Common myeloid progenitor, CD34-positive (primary cell): ENCODE measurements at regions not wholly inside any gene's neighbourhood (a gene's known extent, or its start where the extent isn't known, plus 50 kb on each side); places are given as distances from the start of the nearest gene placed in this dataset.

ENCODE experiments used
- CTCF ChIA-PET: fragments of 350-600 bp; sonication (Branson Sonifier 250); formaldehyde crosslinking; loops from one replicate; lab custom pipeline; 2021; ENCODE audit warnings: antibody characterized with exemption; lab: Charles Lee
- POLR2A ChIA-PET: fragments of 350-600 bp; sonication (Branson Sonifier 250); formaldehyde crosslinking; loops from one replicate; lab custom pipeline; 2021; ENCODE audit warnings: antibody characterized with exemption; lab: Charles Lee
- DNase-seq, 3 donors: peaks; one replicate each; pipeline versions ENCODE4 v3.0.0 to v3.0.0-alpha.2; 2013
- H3K27ac ChIP-seq, 2 experiments: 1 replicate in 1 of 2; 2 replicates in 1 of 2; pipeline ENCODE4 v1.7.0; 2013; ENCODE audit warnings: inconsistent platforms in 2 of 2, low read length in 2 of 2, mild to moderate bottlenecking in 2 of 2, low read depth in 1 of 2, moderate library complexity in 1 of 2; ENCODE audit not compliant: severe bottlenecking in 2 of 2, insufficient read depth in 1 of 2, poor library complexity in 1 of 2
- H3K27me3 ChIP-seq, 5 experiments: replicated peaks in 2 of 5; 1 replicate in 3 of 5; 2 replicates in 2 of 5; pipeline versions ENCODE4 v1.6.1 to v1.7.0; 2013; ENCODE audit warnings: low read length in 4 of 5, mild to moderate bottlenecking in 2 of 5, moderate library complexity in 2 of 5, inconsistent platforms in 1 of 5; ENCODE audit not compliant: insufficient read depth in 5 of 5, control insufficient read depth in 4 of 5
- H3K36me3 ChIP-seq, 4 experiments: 1 replicate in 2 of 4; 2 replicates in 2 of 4; pipeline versions ENCODE4 v1.6.1 to v1.7.0; 2013; ENCODE audit warnings: low read length in 3 of 4, control low read depth in 1 of 4, mild to moderate bottlenecking in 1 of 4; ENCODE audit not compliant: control insufficient read depth in 4 of 4, insufficient read depth in 4 of 4
- H3K4me1 ChIP-seq, 4 experiments: 1 replicate in 3 of 4; 2 replicates in 1 of 4; pipeline versions ENCODE4 v1.6.1 to v1.7.1; 2013; ENCODE audit warnings: low read length in 3 of 4, mild to moderate bottlenecking in 3 of 4, control low read depth in 1 of 4, inconsistent platforms in 1 of 4, moderate library complexity in 1 of 4; ENCODE audit not compliant: control insufficient read depth in 4 of 4, insufficient read depth in 4 of 4; ENCODE audit errors: control extremely low read depth in 1 of 4
- H3K4me3 ChIP-seq, 7 experiments: 1 replicate in 4 of 7; 2 replicates in 3 of 7; pipeline versions ENCODE4 v1.5.1 to v1.7.0; 2013; ENCODE audit warnings: mild to moderate bottlenecking in 7 of 7, low read length in 6 of 7, moderate library complexity in 6 of 7, inconsistent platforms in 2 of 7, low read depth in 2 of 7, control low read depth in 1 of 7; ENCODE audit not compliant: insufficient read depth in 4 of 7, control insufficient read depth in 1 of 7; ENCODE audit errors: extremely low read depth in 1 of 7
- H3K9me3 ChIP-seq, 5 experiments: 1 replicate in 4 of 5; 2 replicates in 1 of 5; pipeline versions ENCODE4 v1.6.1 to v1.7.1; 2013; ENCODE audit warnings: low read length in 4 of 5, mild to moderate bottlenecking in 2 of 5, inconsistent platforms in 1 of 5, low read depth in 1 of 5, moderate library complexity in 1 of 5; ENCODE audit not compliant: control insufficient read depth in 4 of 5, insufficient read depth in 2 of 5; ENCODE audit errors: control extremely low read depth in 1 of 5
- WGBS: methylation state at CpG from one replicate; pipeline ENCODE4 v1.1.5; 2013; ENCODE audit not compliant: insufficient coverage; 5-methylcytosine and 5-hydroxymethylcytosine counted together

DNA sequence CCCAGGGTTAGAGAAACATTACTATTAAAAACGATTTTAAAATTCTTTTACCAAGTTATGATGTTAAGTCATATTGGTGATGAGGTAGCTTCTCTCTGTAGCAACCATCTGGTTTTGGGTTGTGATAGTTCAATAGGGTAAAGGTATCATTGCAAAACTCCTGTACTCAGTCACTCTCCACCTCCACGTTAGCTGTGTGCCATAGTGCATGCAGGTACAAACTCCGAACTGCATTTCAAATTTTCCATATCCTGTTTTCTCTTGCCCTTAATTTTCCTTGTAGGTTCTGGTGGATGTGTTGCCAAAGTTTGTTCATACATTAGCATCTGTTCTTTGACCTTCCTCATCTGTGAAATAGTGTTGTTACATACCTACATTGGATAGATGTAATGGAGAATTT is 53.1 kb upstream of the ARRDC3 start:
- Histone ChIP-seq H3K27ac (no peak overlapping the region), H3K27me3 (no peaks in the 10 kb centered on the region), H3K36me3 (no peaks in the 10 kb centered on the region), H3K4me1 (peaks cover 0 to 10% (median 2%) of the 10 kb centered on the region in 4 experiments), H3K9me3 (no peaks in the 10 kb centered on the region), H3K4me3 (no peak overlapping the region)
- 100% methylated on average over 2 of the region's 3 CpGs for WGBS
- DNase-seq: no peak
- CTCF ChIA-PET: no interaction called here
- POLR2A ChIA-PET: no interaction called here

DNA sequence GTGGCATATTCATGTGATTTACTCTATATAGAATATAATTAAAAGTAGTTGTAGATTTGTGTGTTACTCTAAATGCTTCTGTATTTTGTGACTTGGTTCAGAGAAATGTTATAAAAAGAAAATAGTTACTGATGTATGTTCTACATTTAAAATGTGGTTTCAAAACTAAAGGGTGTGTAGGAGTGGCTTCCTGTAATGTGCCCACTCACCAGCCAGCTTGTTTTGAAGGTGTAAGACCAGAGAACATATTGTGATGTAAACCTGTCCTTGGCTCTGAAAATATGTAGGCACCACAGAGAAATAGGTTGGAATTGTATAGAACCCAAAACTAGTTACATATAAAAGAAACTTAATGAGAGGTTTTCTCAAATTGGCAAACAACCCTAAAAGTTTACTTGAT is 51.2 kb upstream of the ARRDC3 start:
- Histone ChIP-seq H3K27ac (no peak overlapping the region), H3K4me1 (peaks cover 0 to 10% (median 2%) of the 10 kb centered on the region in 4 experiments), H3K27me3 (no peaks in the 10 kb centered on the region), H3K4me3 (no peak overlapping the region), H3K36me3 (no peaks in the 10 kb centered on the region), H3K9me3 (peaks cover 0 to 3% (median 0%) of the 10 kb centered on the region in 5 experiments)
- peak in 1 of 3 donors; percentile 19 for DNase-seq
- ChIA-PET CTCF (interaction anchor here (1.0 kb wide), 1 partner anchor 15 kb away, joined by 3 read pairs; no protein-coding TSS in a partner anchor), POLR2A (no interaction called here)

DNA sequence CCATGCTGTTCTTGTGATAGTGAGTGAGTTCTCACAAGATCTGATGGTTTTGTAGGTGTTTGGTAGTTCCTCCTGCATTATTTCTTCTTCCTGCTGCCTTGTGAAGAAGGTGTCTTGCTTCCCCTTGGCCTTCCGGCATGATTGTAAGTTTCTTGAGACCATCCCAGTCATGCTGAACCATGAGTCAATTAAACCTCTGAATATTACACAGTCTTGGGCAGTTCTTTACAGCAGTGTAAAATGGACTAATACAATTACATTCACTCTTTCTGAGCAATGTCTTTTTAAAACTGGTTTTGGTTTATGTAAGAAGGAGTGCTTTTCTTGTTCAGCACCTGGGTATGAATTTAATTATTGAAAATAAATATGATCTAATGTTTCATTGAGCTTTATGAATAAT is 50.7 kb upstream of the ARRDC3 start:
- WGBS: 100% methylated on average over 1 of the region's 1 CpG
- Histone ChIP-seq H3K36me3 (no peaks in the 10 kb centered on the region), H3K4me3 (no peak overlapping the region), H3K4me1 (peaks cover 0 to 10% (median 2%) of the 10 kb centered on the region in 4 experiments), H3K9me3 (peaks cover 0 to 7% (median 2%) of the 10 kb centered on the region in 5 experiments), H3K27ac (no peak overlapping the region), H3K27me3 (no peaks in the 10 kb centered on the region)
- ChIA-PET CTCF (no interaction called here), POLR2A (no interaction called here)
- DNase-seq: no peak
